ENCODE measurements at regions not wholly inside any gene's neighbourhood (a gene's known extent, or its start where the extent isn't known, plus 50 kb on each side); places are given as distances from the start of the nearest gene placed in this dataset.

GRCh38 chr6:148287623-148288333 is 54.9 kb upstream of the SASH1 start:
- Histone ChIP-seq H3K27me3 (ENCODE audit: insufficient read depth, poor library complexity, severe bottlenecking) (no peaks in the 10 kb centered on the region), H3K27ac (replicated peaks) (no peak overlapping the region), H3K4me3 (replicated peaks; ENCODE audit: insufficient read depth, low read length) (no peak overlapping the region)
- no peak for TF ChIP-seq POLR2AphosphoS5 (IDR thresholded peaks at IDR 0.05; ENCODE audit: low read depth)
- TF ChIP-seq CTCF (IDR thresholded peaks at IDR 0.05; ENCODE audit: insufficient read depth, low read length): no peak
- no peak for TF ChIP-seq SPI1 (IDR thresholded peaks at IDR 0.05; ENCODE audit: borderline replicate concordance, low read depth)
- TF ChIP-seq GABPA (IDR thresholded peaks at IDR 0.05; ENCODE audit: low read depth): no peak
- no peak for TF ChIP-seq REST (IDR thresholded peaks at IDR 0.05; ENCODE audit: insufficient replicate concordance, low read depth)
- DNase-seq (ENCODE audit: low read depth in 1 of 2, low spot score in 1 of 2): no peak

DNA sequence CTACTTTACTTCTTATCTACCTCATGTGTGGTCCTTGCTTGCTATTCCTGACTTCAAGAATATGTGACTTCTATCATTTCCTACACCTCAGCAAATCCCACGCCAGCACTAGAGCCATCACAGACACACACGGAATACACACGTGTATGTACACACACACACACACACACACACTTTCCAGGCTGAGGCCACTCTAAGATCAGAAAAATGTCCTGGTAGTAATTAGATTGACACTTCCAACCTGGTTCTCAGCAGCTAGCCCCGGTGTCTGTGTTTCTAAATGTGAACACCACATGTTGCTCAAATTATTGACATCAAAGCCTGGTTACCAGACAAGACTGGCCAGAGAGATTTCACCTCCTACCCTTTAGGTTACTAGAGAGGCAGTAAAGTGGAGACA is 54.1 kb upstream of the SASH1 start:
- TF ChIP-seq CTCF (IDR thresholded peaks at IDR 0.05; ENCODE audit: insufficient read depth, low read length) (no peak), SPI1 (IDR thresholded peaks at IDR 0.05; ENCODE audit: borderline replicate concordance, low read depth) (no peak), REST (IDR thresholded peaks at IDR 0.05; ENCODE audit: insufficient replicate concordance, low read depth) (no peak), GABPA (IDR thresholded peaks at IDR 0.05; ENCODE audit: low read depth) (no peak), POLR2AphosphoS5 (IDR thresholded peaks at IDR 0.05; ENCODE audit: low read depth) (no peak)
- no peak for DNase-seq (ENCODE audit: low read depth in 1 of 2, low spot score in 1 of 2)
- Histone ChIP-seq H3K27me3 (ENCODE audit: insufficient read depth, poor library complexity, severe bottlenecking) (no peaks in the 10 kb centered on the region), H3K4me3 (replicated peaks; ENCODE audit: insufficient read depth, low read length) (no peak overlapping the region), H3K27ac (replicated peaks) (no peak overlapping the region)

GRCh38 chr6:148289153-148289552 is 53.5 kb upstream of the SASH1 start:
- DNase-seq (ENCODE audit: low read depth in 1 of 2, low spot score in 1 of 2): no peak
- Histone ChIP-seq H3K4me3 (replicated peaks; ENCODE audit: insufficient read depth, low read length) (no peak overlapping the region), H3K27me3 (ENCODE audit: insufficient read depth, poor library complexity, severe bottlenecking) (no peaks in the 10 kb centered on the region), H3K27ac (replicated peaks) (no peak overlapping the region)
- TF ChIP-seq CTCF (IDR thresholded peaks at IDR 0.05; ENCODE audit: insufficient read depth, low read length): no peak
- TF ChIP-seq SPI1 (IDR thresholded peaks at IDR 0.05; ENCODE audit: borderline replicate concordance, low read depth): no peak
- no peak for TF ChIP-seq POLR2AphosphoS5 (IDR thresholded peaks at IDR 0.05; ENCODE audit: low read depth)
- TF ChIP-seq REST (IDR thresholded peaks at IDR 0.05; ENCODE audit: insufficient replicate concordance, low read depth): no peak
- TF ChIP-seq GABPA (IDR thresholded peaks at IDR 0.05; ENCODE audit: low read depth): no peak

All from HL-60 (cell line).